ENCODE measurements at regions not wholly inside any gene's neighbourhood (a gene's known extent, or its start where the extent isn't known, plus 50 kb on each side); places are given as distances from the start of the nearest gene placed in this dataset.

GRCh38 chr14:65332141-65332871 is 80.2 kb upstream of the FUT8 start:
- no peaks in the 10 kb centered on the region for H3K36me3 ChIP-seq (ENCODE audit: control insufficient read depth in 4 of 4, insufficient read depth in 3 of 4, low read depth in 1 of 4, low read length in 3 of 4)
- H3K9ac ChIP-seq (ENCODE audit: low read depth in 1 of 2, low read length in 2 of 2): no peak overlapping the region
- no peaks in the 10 kb centered on the region for H3K9me3 ChIP-seq (ENCODE audit: control insufficient read depth in 4 of 4, low read length in 3 of 4)
- no peak for TF ChIP-seq EGR1 (IDR thresholded peaks at IDR 0.05; ENCODE audit: low read depth in 2 of 2)
- no peak for TF ChIP-seq GABPA (IDR thresholded peaks at IDR 0.05 in 1 of 2, conservative IDR thresholded peaks at IDR 0.05 in 1 of 2)
- no peak for TF ChIP-seq NR2F2 (IDR thresholded peaks at IDR 0.05)
- no peak for TF ChIP-seq ATF3 (IDR thresholded peaks at IDR 0.05)
- no peak for TF ChIP-seq JUND (IDR thresholded peaks at IDR 0.05)
- no peak for TF ChIP-seq HNF4A (conservative IDR thresholded peaks at IDR 0.05)
- TF ChIP-seq FOXA2 (IDR thresholded peaks at IDR 0.05): no peak
- TF ChIP-seq YY1 (IDR thresholded peaks at IDR 0.05): no peak
- no peak for TF ChIP-seq RXRA (IDR thresholded peaks at IDR 0.05)
- TF ChIP-seq HNF4G (IDR thresholded peaks at IDR 0.05): no peak
- no peak for TF ChIP-seq MAX (IDR thresholded peaks at IDR 0.05)
- no peak for TF ChIP-seq SP1 (IDR thresholded peaks at IDR 0.05)
- no peak for TF ChIP-seq FOXA1 (IDR thresholded peaks at IDR 0.05)
- no peak for TF ChIP-seq REST (IDR thresholded peaks at IDR 0.05)
- TF ChIP-seq ZBTB33 (IDR thresholded peaks at IDR 0.05): no peak
- TF ChIP-seq RAD21 (IDR thresholded peaks at IDR 0.05): no peak
- no peak for TF ChIP-seq CTCF (IDR thresholded peaks at IDR 0.05; ENCODE audit: low read depth, low read length, missing input control)
- no peak overlapping the region for H3K4me3 ChIP-seq (ENCODE audit: low read depth in 1 of 3, low read length in 3 of 3)
- no peak overlapping the region for H3K27ac ChIP-seq (ENCODE audit: low read depth in 1 of 2, low read length in 2 of 2)
- WGBS: 89% methylated on average over 2 of the region's 2 CpGs
- DNase-seq (ENCODE audit: low spot score): no peak
- no peaks in the 10 kb centered on the region for H3K4me1 ChIP-seq (ENCODE audit: control insufficient read depth in 4 of 4, insufficient read depth in 4 of 4, low read length in 3 of 4)
- no peaks in the 10 kb centered on the region for H3K27me3 ChIP-seq (ENCODE audit: control insufficient read depth in 4 of 4, insufficient read depth in 4 of 4, low read length in 3 of 4)
